Loucy (cell line): ENCODE measurements at regions not wholly inside any gene's neighbourhood (a gene's known extent, or its start where the extent isn't known, plus 50 kb on each side); places are given as distances from the start of the nearest gene placed in this dataset.

ENCODE experiments used
- H2AFZ ChIP-seq: fragments of 200-600 bp; sonication (generic); 2 replicates; pipeline ENCODE4 v1.6.0; 2016; ENCODE audit warnings: antibody characterized with exemption, mild to moderate bottlenecking, low read length, moderate library complexity
- H3F3A ChIP-seq: fragments of 200-600 bp; 2 replicates; pipeline ENCODE4 v1.6.0; 2016; ENCODE audit warnings: antibody characterized with exemption, low read depth, mild to moderate bottlenecking
- H3K27me3 ChIP-seq: fragments of 200-600 bp; sonication (generic); 2 replicates; pipeline ENCODE4 v1.6.1; 2014; ENCODE audit warnings: low read length, mild to moderate bottlenecking; ENCODE audit not compliant: insufficient read depth, poor library complexity, severe bottlenecking
- H3K36me3 ChIP-seq: fragments of 200-600 bp; sonication (generic); 2 replicates; pipeline ENCODE4 v1.6.1; 2016; ENCODE audit warnings: low read length; ENCODE audit not compliant: insufficient read depth
- H3K4me1 ChIP-seq: fragments of 200-600 bp; sonication (generic); 2 replicates; pipeline ENCODE4 v1.5.1; 2014; ENCODE audit warnings: low read length, mild to moderate bottlenecking; ENCODE audit not compliant: insufficient read depth, poor library complexity, severe bottlenecking
- H3K4me2 ChIP-seq: fragments of 200-600 bp; sonication (generic); 2 replicates; pipeline ENCODE4 v1.6.0; 2014; ENCODE audit warnings: antibody characterized with exemption, low read length, low read depth, mild to moderate bottlenecking; ENCODE audit not compliant: poor library complexity, severe bottlenecking
- H3K4me3 ChIP-seq: fragments of 200-600 bp; sonication (generic); 2 replicates; pipeline ENCODE4 v1.5.1; 2014; ENCODE audit warnings: low read length, mild to moderate bottlenecking, mixed read lengths; ENCODE audit not compliant: poor library complexity, severe bottlenecking
- H3K79me2 ChIP-seq: fragments of 200-600 bp; sonication (generic); 2 replicates; pipeline ENCODE4 v1.6.1; 2014; ENCODE audit warnings: low read length; ENCODE audit not compliant: insufficient read depth
- H3K9ac ChIP-seq: fragments of 200-600 bp; sonication (generic); 2 replicates; pipeline ENCODE4 v1.6.0; 2014; ENCODE audit warnings: mild to moderate bottlenecking, low read depth, low read length, moderate library complexity; ENCODE audit not compliant: poor library complexity, severe bottlenecking
- H3K9me2 ChIP-seq: fragments of 200-600 bp; sonication (generic); replicated peaks from 2 replicates; pipeline ENCODE4 v1.6.1; 2016; ENCODE audit warnings: low read depth, low read length, mixed read lengths
- H3K9me3 ChIP-seq: fragments of 200-600 bp; sonication (generic); 2 replicates; pipeline ENCODE4 v1.6.1; 2014; ENCODE audit warnings: mild to moderate bottlenecking, antibody characterized with exemption, low read length, low read depth; ENCODE audit not compliant: insufficient read depth
- H4K20me1 ChIP-seq: fragments of 200-600 bp; sonication (generic); 2 replicates; pipeline ENCODE4 v1.6.0; 2014; ENCODE audit warnings: antibody characterized with exemption, low read length, mild to moderate bottlenecking; ENCODE audit not compliant: insufficient read depth, poor library complexity, severe bottlenecking
- CTCF ChIP-seq: fragments of 200-600 bp; sonication (generic); conservative IDR thresholded peaks from 2 replicates; pipeline ENCODE4 v1.5.1; 2014; ENCODE audit warnings: mild to moderate bottlenecking, antibody characterized with exemption, low read length
- EZH2phosphoT487 ChIP-seq: fragments of 200-600 bp; IDR thresholded peaks from 2 replicates; pipeline ENCODE4 v1.6.1; 2018; ENCODE audit warnings: antibody characterized with exemption, mild to moderate bottlenecking, moderate library complexity, borderline replicate concordance

GRCh38 chr1:87513966-87514660 is 185.4 kb downstream of the LMO4 start:
- Histone ChIP-seq H3K9ac (no peak overlapping the region), H3K79me2 (no peaks in the 10 kb centered on the region), H4K20me1 (no peaks in the 10 kb centered on the region), H3K9me2 (no peaks in the 10 kb centered on the region), H3K27me3 (no peaks in the 10 kb centered on the region), H3F3A (no peaks in the 10 kb centered on the region), H3K9me3 (no peaks in the 10 kb centered on the region), H3K4me3 (no peak overlapping the region), H2AFZ (no peak overlapping the region), H3K36me3 (no peaks in the 10 kb centered on the region), H3K4me1 (no peaks in the 10 kb centered on the region), H3K4me2 (no peak overlapping the region)
- no peak for TF ChIP-seq EZH2phosphoT487
- no peak for TF ChIP-seq CTCF

GRCh38 chr1:87515781-87516180 is 187.1 kb downstream of the LMO4 start:
- Histone ChIP-seq H3K4me1 (no peaks in the 10 kb centered on the region), H2AFZ (no peak overlapping the region), H3F3A (no peaks in the 10 kb centered on the region), H3K79me2 (no peaks in the 10 kb centered on the region), H3K27me3 (no peaks in the 10 kb centered on the region), H3K4me2 (no peak overlapping the region), H3K9me3 (no peaks in the 10 kb centered on the region), H3K9me2 (no peaks in the 10 kb centered on the region), H4K20me1 (no peaks in the 10 kb centered on the region), H3K36me3 (no peaks in the 10 kb centered on the region), H3K9ac (no peak overlapping the region), H3K4me3 (no peak overlapping the region)
- TF ChIP-seq CTCF = no peak
- no peak for TF ChIP-seq EZH2phosphoT487

- Histone ChIP-seq H3F3A (no peaks in the 10 kb centered on the region), H3K9ac (no peak overlapping the region), H2AFZ (no peak overlapping the region), H3K9me3 (no peaks in the 10 kb centered on the region), H3K9me2 (no peaks in the 10 kb centered on the region), H4K20me1 (no peaks in the 10 kb centered on the region), H3K4me3 (no peak overlapping the region), H3K27me3 (no peaks in the 10 kb centered on the region), H3K4me1 (no peaks in the 10 kb centered on the region), H3K4me2 (no peak overlapping the region), H3K36me3 (no peaks in the 10 kb centered on the region), H3K79me2 (no peaks in the 10 kb centered on the region)
- TF ChIP-seq EZH2phosphoT487 (no peak), CTCF (no peak)
Measured at GRCh38 chr1:87518794-87519193, 190.1 kb downstream of the LMO4 start.
